ENCODE measurements at regions not wholly inside any gene's neighbourhood (a gene's known extent, or its start where the extent isn't known, plus 50 kb on each side); places are given as distances from the start of the nearest gene placed in this dataset.

- no peaks in the 10 kb centered on the region for H3K4me1 ChIP-seq (ENCODE audit: control insufficient read depth, insufficient read depth, low read length)
- peaks cover 16% of the 10 kb centered on the region for H3K27me3 ChIP-seq (ENCODE audit: control insufficient read depth, insufficient read depth, low read length)
- DNase-seq (ENCODE audit: low read depth, low spot score): no peak
- H3K27ac ChIP-seq (ENCODE audit: low read length): no peak overlapping the region
- no peaks in the 10 kb centered on the region for H3K36me3 ChIP-seq (ENCODE audit: control insufficient read depth, insufficient read depth, low read length)
- peak overlapping the region; percentile 62; the same call in 1 of the 2 replicates for H3K4me3 ChIP-seq (ENCODE audit: low read length)
- H3K9me3 ChIP-seq (ENCODE audit: control insufficient read depth, insufficient read depth, low read length): no peaks in the 10 kb centered on the region
- no CpG with 5 or more reads among the region's 10 CpGs for WGBS (ENCODE audit: insufficient coverage, insufficient read length)
These were observed 105.6 kb downstream of the LEPR start for GRCh38 chr1:65526049-65526556.

GRCh38 chr1:65527190-65527589 is 106.7 kb downstream of the LEPR start:
- H3K9me3 ChIP-seq (ENCODE audit: control insufficient read depth, insufficient read depth, low read length): no peaks in the 10 kb centered on the region
- no peaks in the 10 kb centered on the region for H3K4me1 ChIP-seq (ENCODE audit: control insufficient read depth, insufficient read depth, low read length)
- H3K36me3 ChIP-seq (ENCODE audit: control insufficient read depth, insufficient read depth, low read length): no peaks in the 10 kb centered on the region
- H3K27me3 ChIP-seq (ENCODE audit: control insufficient read depth, insufficient read depth, low read length): peaks cover 16% of the 10 kb centered on the region
- WGBS (ENCODE audit: insufficient coverage, insufficient read length): no CpG with 5 or more reads among the region's 3 CpGs
- no peak for DNase-seq (ENCODE audit: low read depth, low spot score)
- no peak overlapping the region for H3K27ac ChIP-seq (ENCODE audit: low read length)
- H3K4me3 ChIP-seq (ENCODE audit: low read length): no peak overlapping the region

GRCh38 chr1:65527707-65528503 is 107.4 kb downstream of the LEPR start:
- Histone ChIP-seq H3K4me1 (ENCODE audit: control insufficient read depth, insufficient read depth, low read length) (no peaks in the 10 kb centered on the region), H3K27ac (ENCODE audit: low read length) (no peak overlapping the region), H3K36me3 (ENCODE audit: control insufficient read depth, insufficient read depth, low read length) (no peaks in the 10 kb centered on the region), H3K4me3 (ENCODE audit: low read length) (no peak overlapping the region), H3K27me3 (ENCODE audit: control insufficient read depth, insufficient read depth, low read length) (peaks cover 16% of the 10 kb centered on the region), H3K9me3 (ENCODE audit: control insufficient read depth, insufficient read depth, low read length) (no peaks in the 10 kb centered on the region)
- no peak for DNase-seq (ENCODE audit: low read depth, low spot score)
- no CpG with 5 or more reads among the region's 5 CpGs for WGBS (ENCODE audit: insufficient coverage, insufficient read length)

- no peak for DNase-seq (ENCODE audit: low read depth, low spot score)
- WGBS (ENCODE audit: insufficient coverage, insufficient read length): no CpG with 5 or more reads among the region's 4 CpGs
These were observed 111.6 kb downstream of the LEPR start for GRCh38 chr1:65531972-65532570.

GRCh38 chr1:65535981-65536380 is 115.5 kb downstream of the LEPR start:
- no peak overlapping the region for H3K27ac ChIP-seq (ENCODE audit: low read length)
- no CpG with 5 or more reads among the region's 2 CpGs for WGBS (ENCODE audit: insufficient coverage, insufficient read length)
- no peaks in the 10 kb centered on the region for H3K4me1 ChIP-seq (ENCODE audit: control insufficient read depth, insufficient read depth, low read length)
- no peaks in the 10 kb centered on the region for H3K27me3 ChIP-seq (ENCODE audit: control insufficient read depth, insufficient read depth, low read length)
- no peak overlapping the region for H3K4me3 ChIP-seq (ENCODE audit: low read length)
- DNase-seq (ENCODE audit: low read depth, low spot score): no peak
- H3K9me3 ChIP-seq (ENCODE audit: control insufficient read depth, insufficient read depth, low read length): no peaks in the 10 kb centered on the region
- H3K36me3 ChIP-seq (ENCODE audit: control insufficient read depth, insufficient read depth, low read length): no peaks in the 10 kb centered on the region

More at GRCh38 chr1:65531972-65532570, 111.6 kb downstream of the LEPR start:
- H3K4me3 ChIP-seq (ENCODE audit: low read length): no peak overlapping the region
- no peaks in the 10 kb centered on the region for H3K27me3 ChIP-seq (ENCODE audit: control insufficient read depth, insufficient read depth, low read length)
- no peaks in the 10 kb centered on the region for H3K4me1 ChIP-seq (ENCODE audit: control insufficient read depth, insufficient read depth, low read length)
- no peaks in the 10 kb centered on the region for H3K36me3 ChIP-seq (ENCODE audit: control insufficient read depth, insufficient read depth, low read length)
- H3K27ac ChIP-seq (ENCODE audit: low read length): no peak overlapping the region
- no peaks in the 10 kb centered on the region for H3K9me3 ChIP-seq (ENCODE audit: control insufficient read depth, insufficient read depth, low read length)

- no peak for DNase-seq (ENCODE audit: low read depth, low spot score)
- Histone ChIP-seq H3K4me3 (ENCODE audit: low read length) (no peak overlapping the region), H3K4me1 (ENCODE audit: control insufficient read depth, insufficient read depth, low read length) (no peaks in the 10 kb centered on the region), H3K27ac (ENCODE audit: low read length) (no peak overlapping the region), H3K27me3 (ENCODE audit: control insufficient read depth, insufficient read depth, low read length) (no peaks in the 10 kb centered on the region), H3K9me3 (ENCODE audit: control insufficient read depth, insufficient read depth, low read length) (no peaks in the 10 kb centered on the region), H3K36me3 (ENCODE audit: control insufficient read depth, insufficient read depth, low read length) (no peaks in the 10 kb centered on the region)
- no CpG with 5 or more reads among the region's 2 CpGs for WGBS (ENCODE audit: insufficient coverage, insufficient read length)
These were observed 117.6 kb downstream of the LEPR start for GRCh38 chr1:65538086-65538485.

- no peak overlapping the region for H3K27ac ChIP-seq (ENCODE audit: low read length)
- no CpG with 5 or more reads among the region's 1 CpG for WGBS (ENCODE audit: insufficient coverage, insufficient read length)
- H3K4me1 ChIP-seq (ENCODE audit: control insufficient read depth, insufficient read depth, low read length): no peaks in the 10 kb centered on the region
These were observed 118.2 kb downstream of the LEPR start for GRCh38 chr1:65538664-65539063.

GRCh38 chr1:65539266-65540131 is 119.0 kb downstream of the LEPR start:
- no peak for DNase-seq (ENCODE audit: low read depth, low spot score)
- no peaks in the 10 kb centered on the region for H3K27me3 ChIP-seq (ENCODE audit: control insufficient read depth, insufficient read depth, low read length)
- H3K36me3 ChIP-seq (ENCODE audit: control insufficient read depth, insufficient read depth, low read length): no peaks in the 10 kb centered on the region
- H3K9me3 ChIP-seq (ENCODE audit: control insufficient read depth, insufficient read depth, low read length): no peaks in the 10 kb centered on the region
- H3K27ac ChIP-seq (ENCODE audit: low read length): no peak overlapping the region
- WGBS (ENCODE audit: insufficient coverage, insufficient read length): no CpG with 5 or more reads among the region's 5 CpGs
- H3K4me1 ChIP-seq (ENCODE audit: control insufficient read depth, insufficient read depth, low read length): no peaks in the 10 kb centered on the region
- no peak overlapping the region for H3K4me3 ChIP-seq (ENCODE audit: low read length)

More at GRCh38 chr1:65538664-65539063, 118.2 kb downstream of the LEPR start:
- H3K9me3 ChIP-seq (ENCODE audit: control insufficient read depth, insufficient read depth, low read length): no peaks in the 10 kb centered on the region
- H3K4me3 ChIP-seq (ENCODE audit: low read length): no peak overlapping the region
- DNase-seq (ENCODE audit: low read depth, low spot score): no peak
- no peaks in the 10 kb centered on the region for H3K27me3 ChIP-seq (ENCODE audit: control insufficient read depth, insufficient read depth, low read length)
- H3K36me3 ChIP-seq (ENCODE audit: control insufficient read depth, insufficient read depth, low read length): no peaks in the 10 kb centered on the region

GRCh38 chr1:65541161-65541560 is 120.7 kb downstream of the LEPR start:
- Histone ChIP-seq H3K4me1 (ENCODE audit: control insufficient read depth, insufficient read depth, low read length) (no peaks in the 10 kb centered on the region), H3K9me3 (ENCODE audit: control insufficient read depth, insufficient read depth, low read length) (no peaks in the 10 kb centered on the region), H3K27me3 (ENCODE audit: control insufficient read depth, insufficient read depth, low read length) (no peaks in the 10 kb centered on the region), H3K27ac (ENCODE audit: low read length) (no peak overlapping the region), H3K4me3 (ENCODE audit: low read length) (no peak overlapping the region), H3K36me3 (ENCODE audit: control insufficient read depth, insufficient read depth, low read length) (no peaks in the 10 kb centered on the region)
- WGBS (ENCODE audit: insufficient coverage, insufficient read length): no CpG with 5 or more reads among the region's 2 CpGs
- no peak for DNase-seq (ENCODE audit: low read depth, low spot score)

GRCh38 chr1:65541865-65542264 is 121.4 kb downstream of the LEPR start:
- no peaks in the 10 kb centered on the region for H3K4me1 ChIP-seq (ENCODE audit: control insufficient read depth, insufficient read depth, low read length)
- no peak overlapping the region for H3K4me3 ChIP-seq (ENCODE audit: low read length)
- DNase-seq (ENCODE audit: low read depth, low spot score): no peak
- H3K36me3 ChIP-seq (ENCODE audit: control insufficient read depth, insufficient read depth, low read length): no peaks in the 10 kb centered on the region
- no peaks in the 10 kb centered on the region for H3K27me3 ChIP-seq (ENCODE audit: control insufficient read depth, insufficient read depth, low read length)
- no peak overlapping the region for H3K27ac ChIP-seq (ENCODE audit: low read length)
- H3K9me3 ChIP-seq (ENCODE audit: control insufficient read depth, insufficient read depth, low read length): no peaks in the 10 kb centered on the region

Measured in iPS DF 6.9 (cell line).